WTC11 (cell line): ENCODE measurements at regions not wholly inside any gene's neighbourhood (a gene's known extent, or its start where the extent isn't known, plus 50 kb on each side); places are given as distances from the start of the nearest gene placed in this dataset.

Source experiments
- ATAC-seq: fragments of 200-7000 bp; cut with Tn5 transposase; 2 replicates; pipeline ENCODE4 v1.10.0; 2021; ENCODE audit warnings: mild to moderate bottlenecking, moderate library complexity
- CTCF ChIA-PET: fragments of 300-600 bp; sonication (Branson Sonifier 250); formaldehyde crosslinking; loops from one replicate; lab custom pipeline; 2021; ENCODE audit warnings: antibody characterized with exemption; lab: Charles Lee
- POLR2A ChIA-PET: fragments of 350-600 bp; sonication (Branson Sonifier 250); formaldehyde crosslinking; loops from one replicate; lab custom pipeline; 2021; ENCODE audit warnings: antibody characterized with exemption; lab: Charles Lee
- DNase-seq: peaks from one replicate; pipeline ENCODE4 v3.0.0; 2021; ENCODE audit warnings: low spot score
- H3K27ac Mint-ChIP-seq: 2 replicates; pipeline ENCODE4 v1.8.0; 2021; ENCODE audit warnings: mixed read lengths
- H3K27me3 Mint-ChIP-seq: 2 replicates; pipeline ENCODE4 v1.8.0; 2021; ENCODE audit warnings: low read depth, mild to moderate bottlenecking, moderate library complexity, mixed read lengths
- H3K36me3 Mint-ChIP-seq: 2 replicates; pipeline ENCODE4 v1.8.0; 2021; ENCODE audit warnings: mixed read lengths
- H3K4me1 Mint-ChIP-seq: 2 replicates; pipeline ENCODE4 v1.8.0; 2022; ENCODE audit warnings: mixed read lengths
- H3K4me3 Mint-ChIP-seq: 2 replicates; pipeline ENCODE4 v1.8.0; 2021; ENCODE audit warnings: mild to moderate bottlenecking, moderate library complexity, mixed read lengths
- H3K9me3 Mint-ChIP-seq: 2 replicates; pipeline ENCODE4 v1.8.0; 2021; ENCODE audit warnings: mixed read lengths
- CTCF ChIP-seq: fragments of 200-600 bp; IDR thresholded peaks from 2 replicates; pipeline ENCODE4 v1.8.0; 2022; ENCODE audit warnings: antibody characterized with exemption
- E2F4 ChIP-seq: sonication (generic); formaldehyde crosslinking; IDR thresholded peaks from 2 replicates; pipeline ENCODE4 v1.8.1; 2022; ENCODE audit warnings: low read depth, mild to moderate bottlenecking, moderate library complexity, missing genetic modification reagents, borderline replicate concordance
- ELF4 ChIP-seq: sonication (generic); formaldehyde crosslinking; IDR thresholded peaks from 2 replicates; pipeline ENCODE4 v1.8.1; 2022; ENCODE audit warnings: low read depth, mild to moderate bottlenecking, moderate library complexity, missing genetic modification reagents
- ESRRA ChIP-seq: sonication (generic); formaldehyde crosslinking; IDR thresholded peaks from 2 replicates; pipeline ENCODE4 v1.8.1; 2022; ENCODE audit warnings: mild to moderate bottlenecking, missing genetic modification reagents, borderline replicate concordance
- FOXP1 ChIP-seq: sonication (generic); formaldehyde crosslinking; IDR thresholded peaks from 2 replicates; pipeline ENCODE4 v1.8.0; 2022; ENCODE audit warnings: missing genetic modification reagents, mild to moderate bottlenecking, moderate library complexity, borderline replicate concordance
- FOXP4 ChIP-seq: sonication (generic); formaldehyde crosslinking; IDR thresholded peaks from 2 replicates; pipeline ENCODE4 v1.8.0; 2022; ENCODE audit warnings: mild to moderate bottlenecking, missing genetic modification reagents
- IRF2 ChIP-seq: sonication (generic); formaldehyde crosslinking; IDR thresholded peaks from 2 replicates; pipeline ENCODE4 v1.8.0; 2022; ENCODE audit warnings: low read depth, missing genetic modification reagents, borderline replicate concordance
- MLX ChIP-seq: sonication (generic); formaldehyde crosslinking; IDR thresholded peaks from 2 replicates; pipeline ENCODE4 v1.8.1; 2023; ENCODE audit warnings: mild to moderate bottlenecking, missing genetic modification reagents, moderate library complexity
- MYBL2 ChIP-seq: sonication (generic); formaldehyde crosslinking; IDR thresholded peaks from 2 replicates; pipeline ENCODE4 v1.8.1; 2023; ENCODE audit warnings: mild to moderate bottlenecking, moderate library complexity, missing genetic modification reagents
- SMAD4 ChIP-seq: sonication (generic); formaldehyde crosslinking; IDR thresholded peaks from 2 replicates; pipeline ENCODE4 v1.8.0; 2022; ENCODE audit warnings: mild to moderate bottlenecking, missing genetic modification reagents
- SOX15 ChIP-seq: fragments of 250-450 bp; sonication (Bioruptor Pico); IDR thresholded peaks from 2 replicates; pipeline ENCODE4 v1.9.0; 2021; ENCODE audit warnings: mild to moderate bottlenecking
- STAT6 ChIP-seq: sonication (generic); formaldehyde crosslinking; conservative IDR thresholded peaks from 2 replicates; pipeline ENCODE4 v1.8.1; 2023; ENCODE audit warnings: mild to moderate bottlenecking, low read depth, missing genetic modification reagents, moderate library complexity
- TEAD1 ChIP-seq: sonication (generic); formaldehyde crosslinking; IDR thresholded peaks from 2 replicates; pipeline ENCODE4 v1.8.0; 2022; ENCODE audit warnings: mild to moderate bottlenecking, missing genetic modification reagents
- ZBTB43 ChIP-seq: sonication (generic); formaldehyde crosslinking; IDR thresholded peaks from 2 replicates; pipeline ENCODE4 v1.8.1; 2023; ENCODE audit warnings: mild to moderate bottlenecking, missing genetic modification reagents
- ZNF121 ChIP-seq: sonication (generic); formaldehyde crosslinking; IDR thresholded peaks from 2 replicates; pipeline ENCODE4 v1.8.0; 2023; ENCODE audit warnings: missing genetic modification reagents
- ZNF263 ChIP-seq: sonication (generic); formaldehyde crosslinking; IDR thresholded peaks from 2 replicates; pipeline ENCODE4 v1.8.1; 2022; ENCODE audit warnings: low read depth, mild to moderate bottlenecking, moderate library complexity, missing genetic modification reagents

- CTCF ChIA-PET: no interaction called here
- Mint-ChIP-seq H3K27me3 (peaks cover 11% of the 10 kb centered on the region; the same call in 1 of the 2 replicates), H3K4me1 (no peaks in the 10 kb centered on the region), H3K27ac (no peak overlapping the region), H3K9me3 (peaks cover 77% of the 10 kb centered on the region), H3K4me3 (no peak overlapping the region), H3K36me3 (peaks cover 63% of the 10 kb centered on the region)
- peak; percentile 32 for DNase-seq
- ATAC-seq: peak; percentile 56
- POLR2A ChIA-PET: no interaction called here
- peak; percentile 77 for TF ChIP-seq CTCF
- no peak for TF ChIP-seq ESRRA (CRISPR knock-in tag)
- no peak for TF ChIP-seq IRF2 (CRISPR knock-in tag)
- no peak for TF ChIP-seq ZBTB43 (CRISPR knock-in tag)
These were observed 976.4 kb upstream of the CDH9 start for GRCh38 chr5:28014779-28015178.

GRCh38 chr5:28012538-28012937, 974.2 kb upstream of the CDH9 start:
- no peak for DNase-seq
- no peak for ATAC-seq
- Mint-ChIP-seq H3K27me3 (peaks cover 11% of the 10 kb centered on the region; the same call in 1 of the 2 replicates), H3K36me3 (peaks cover 67% of the 10 kb centered on the region)
- ChIA-PET POLR2A (no interaction called here), CTCF (no interaction called here)
- TF ChIP-seq STAT6 (CRISPR knock-in tag) (no peak), ZNF263 (CRISPR knock-in tag) (no peak), TEAD1 (CRISPR knock-in tag) (no peak), E2F4 (CRISPR knock-in tag) (no peak), FOXP4 (no peak), ELF4 (CRISPR knock-in tag) (no peak), FOXP1 (CRISPR knock-in tag) (no peak), SMAD4 (CRISPR knock-in tag) (no peak), SOX15 (CRISPR knock-in tag) (no peak), MYBL2 (no peak), ZNF121 (CRISPR knock-in tag) (no peak), MLX (CRISPR knock-in tag) (no peak)
- TF ChIP-seq, all 79 proteins: peak for 0
- Mint-ChIP-seq H3K9me3 (peaks cover 92% of the 10 kb centered on the region), H3K4me3 (no peak overlapping the region), H3K27ac (no peak overlapping the region), H3K4me1 (no peaks in the 10 kb centered on the region)
